HG03103 (cell line): ENCODE measurements at regions not wholly inside any gene's neighbourhood (a gene's known extent, or its start where the extent isn't known, plus 50 kb on each side); places are given as distances from the start of the nearest gene placed in this dataset.

Source experiments
- ATAC-seq: cut with Tn5 transposase; IDR thresholded peaks from one replicate; pipeline ENCODE4 v1.9.1; 2021; ENCODE audit warnings: low read depth; ENCODE audit not compliant: unreplicated experiment

DNA sequence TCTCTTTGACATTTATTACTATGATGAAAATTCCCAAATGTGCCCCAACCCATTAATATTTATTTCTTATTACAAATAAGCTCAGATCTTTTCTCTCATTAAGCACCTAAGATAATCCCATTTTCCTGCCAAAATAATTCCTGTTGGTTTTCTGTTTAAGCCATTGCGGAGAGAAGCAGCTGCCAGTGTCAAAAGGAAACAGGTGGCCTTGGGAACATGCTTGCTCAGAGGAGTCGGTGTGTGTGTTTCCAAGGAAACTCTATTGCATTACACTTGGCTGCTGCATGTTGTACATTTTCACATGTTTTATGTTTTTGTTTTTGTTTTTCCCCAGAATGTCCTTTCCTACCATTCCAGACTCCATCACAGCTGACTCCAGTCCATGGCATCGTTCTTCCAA is 56.4 kb downstream of the CD24 start:
- ATAC-seq: no peak

DNA sequence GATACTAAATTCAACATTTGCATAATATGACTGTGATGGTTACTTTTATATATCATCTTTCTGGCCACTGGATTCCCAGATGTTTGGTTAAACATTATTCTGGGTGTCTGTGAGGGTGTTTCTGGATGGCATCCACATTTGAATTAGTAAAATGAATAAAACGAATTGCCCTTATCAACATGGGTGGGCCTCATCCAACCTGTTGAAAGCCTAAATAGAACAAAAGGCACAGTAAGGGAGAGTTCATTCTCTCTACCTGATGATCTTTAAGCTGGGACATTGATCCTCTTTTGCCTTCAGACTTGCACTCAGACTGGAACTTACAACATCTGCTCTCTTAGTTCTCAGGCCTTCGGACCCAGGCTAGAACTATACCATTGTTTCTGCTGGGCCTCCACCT is 57.6 kb downstream of the CD24 start:
- ATAC-seq: no peak

DNA sequence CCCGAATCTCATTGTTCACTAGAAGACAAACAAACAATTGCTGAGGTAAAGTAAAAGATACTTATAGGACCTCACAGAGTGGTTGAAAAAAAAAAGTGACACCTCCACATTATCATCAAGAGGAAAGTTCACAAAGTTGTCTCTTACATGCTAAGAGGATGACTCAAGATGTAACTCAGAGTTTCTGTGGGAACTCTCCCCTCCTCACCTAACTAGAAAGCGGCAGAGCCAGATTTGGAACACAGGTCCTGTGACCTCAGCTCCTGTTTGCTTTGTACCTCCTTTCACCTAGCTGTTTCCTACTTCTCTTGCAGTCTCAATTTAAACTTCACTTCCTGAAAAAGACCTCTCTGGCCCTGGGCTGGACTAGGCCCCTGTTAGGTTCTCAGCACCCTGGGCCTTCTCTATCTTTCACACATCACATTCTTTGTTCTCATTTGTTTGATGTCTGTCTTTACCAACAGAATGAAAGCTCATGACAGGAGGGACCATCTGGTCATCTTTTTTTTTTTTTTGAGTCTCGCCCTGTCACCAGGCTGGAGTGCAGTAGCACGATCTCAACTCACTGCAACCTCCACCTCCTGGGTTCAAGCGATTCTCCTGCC is 60.8 kb downstream of the CD24 start:
- ATAC-seq: no peak

DNA sequence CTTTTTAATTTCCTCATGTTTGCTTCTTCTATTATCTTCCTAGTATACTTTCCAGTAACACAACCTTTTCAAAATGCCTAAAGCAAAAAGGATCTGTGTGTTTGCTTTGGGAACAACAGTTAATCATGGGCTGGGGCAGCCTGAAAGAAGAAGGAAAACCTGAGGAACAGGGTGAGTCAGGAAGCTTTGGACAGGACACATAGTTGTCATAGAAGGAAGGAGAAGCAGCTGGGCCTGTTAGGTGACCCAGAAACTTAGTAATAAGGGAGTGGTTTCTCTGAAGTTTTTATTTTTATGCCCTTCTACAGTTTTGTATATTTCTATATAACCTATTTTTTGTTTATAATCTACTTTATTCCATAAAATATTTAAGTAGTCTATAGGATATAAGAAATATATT is 61.4 kb downstream of the CD24 start:
- no peak for ATAC-seq

DNA sequence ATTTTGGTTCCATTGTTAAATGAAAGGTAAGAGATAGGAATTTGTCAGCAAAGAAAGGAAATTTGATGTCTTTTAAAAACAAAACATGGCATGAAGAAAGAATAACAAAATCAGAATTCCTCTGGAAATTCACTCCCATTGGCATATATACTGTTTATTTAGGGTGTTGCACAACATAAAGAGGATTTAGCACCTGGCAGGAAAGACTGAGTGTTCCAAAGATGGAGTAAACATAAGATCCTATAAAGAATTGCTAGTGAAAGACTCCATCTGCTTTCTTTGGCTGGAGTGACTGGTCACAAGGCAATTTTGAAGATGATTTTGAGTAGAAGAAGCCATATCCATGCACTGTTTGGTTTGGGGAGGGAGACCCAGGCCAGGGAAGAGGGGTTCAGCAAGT is 62.4 kb downstream of the CD24 start:
- ATAC-seq: no peak

DNA sequence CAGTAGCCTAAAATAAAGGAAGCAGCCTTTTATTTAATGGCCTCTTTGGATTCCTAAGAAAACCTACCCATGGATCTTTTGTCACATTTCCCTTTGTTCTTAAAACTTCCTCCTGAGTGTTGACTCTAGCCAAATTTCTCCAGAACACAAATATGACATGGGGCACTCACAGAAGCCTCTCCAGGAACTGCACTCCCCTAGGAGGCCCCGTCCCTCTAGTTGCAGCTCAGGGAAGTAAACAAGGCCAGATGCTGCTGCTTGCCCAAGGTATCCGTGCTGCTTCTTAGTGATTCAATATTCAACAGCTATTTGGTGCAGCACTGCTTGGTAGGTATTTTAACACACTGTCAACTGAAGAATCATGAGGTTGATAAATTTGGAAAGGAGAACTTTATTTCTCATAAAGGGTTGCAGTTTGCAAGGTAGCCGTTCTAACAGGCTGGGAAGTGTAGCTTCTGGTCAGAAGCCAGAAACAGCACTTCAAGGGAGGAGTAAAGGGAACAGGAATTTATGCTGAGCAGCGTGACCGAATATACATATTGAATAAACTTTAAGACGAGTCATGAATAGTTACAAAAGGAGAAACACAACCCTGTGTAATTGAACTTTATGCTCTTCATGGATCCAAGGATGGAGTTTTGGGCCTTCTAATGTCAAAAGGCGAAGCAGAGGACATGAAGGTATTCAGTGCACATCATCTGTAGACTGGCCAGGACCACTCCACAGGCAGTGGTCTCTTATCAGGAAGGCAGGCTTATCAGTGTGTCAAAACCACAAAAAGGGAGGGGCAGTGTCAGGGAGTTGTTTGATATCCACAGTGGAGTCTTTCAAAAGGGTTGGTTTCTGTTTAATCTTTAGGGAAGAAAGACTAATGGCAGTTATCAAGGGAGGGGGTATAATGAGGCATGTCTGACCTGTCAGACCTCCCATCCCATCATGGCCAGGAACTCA is 63.3 kb downstream of the CD24 start:
- ATAC-seq: no peak

DNA sequence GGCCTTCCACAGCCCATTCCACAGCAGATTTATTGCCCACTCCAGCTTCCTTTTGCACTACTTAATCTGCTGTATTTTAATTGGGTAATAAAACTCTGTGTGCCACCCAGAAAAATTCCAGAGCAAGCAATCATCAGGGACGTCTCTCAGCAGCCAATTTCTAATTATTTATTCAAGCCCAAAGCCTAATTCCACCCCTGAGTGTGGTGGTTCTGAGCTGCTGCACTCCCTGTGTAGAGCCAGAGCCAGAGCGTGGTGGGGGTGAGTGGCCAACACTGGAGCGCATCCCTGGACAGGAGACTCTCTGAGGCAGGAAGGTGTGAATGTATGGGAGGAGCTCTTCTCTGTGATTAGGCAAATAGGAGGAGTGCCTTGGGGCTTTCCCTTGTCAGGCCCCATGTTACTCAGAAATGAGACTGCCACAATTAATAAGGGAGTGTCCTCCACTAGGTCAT is 66.1 kb downstream of the CD24 start:
- ATAC-seq: no peak

DNA sequence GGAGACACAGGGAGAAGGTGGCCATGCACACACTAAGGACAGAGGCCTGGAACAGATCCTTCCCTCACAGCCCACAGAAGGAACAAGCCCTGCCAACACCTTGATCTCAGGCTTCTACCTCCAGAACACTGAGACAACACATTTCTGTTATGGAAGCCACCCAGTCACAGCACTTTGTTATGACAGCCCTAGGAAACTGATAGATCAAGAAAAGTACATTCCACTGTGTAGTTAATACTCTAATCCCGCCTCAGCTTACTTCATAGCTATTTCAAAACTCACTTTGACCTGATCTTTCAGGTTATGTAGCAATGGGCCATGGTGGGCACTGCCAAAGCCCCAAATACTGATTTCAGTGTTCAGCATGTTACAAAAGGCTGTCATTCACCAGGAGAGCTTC is 66.8 kb downstream of the CD24 start:
- ATAC-seq: no peak

DNA sequence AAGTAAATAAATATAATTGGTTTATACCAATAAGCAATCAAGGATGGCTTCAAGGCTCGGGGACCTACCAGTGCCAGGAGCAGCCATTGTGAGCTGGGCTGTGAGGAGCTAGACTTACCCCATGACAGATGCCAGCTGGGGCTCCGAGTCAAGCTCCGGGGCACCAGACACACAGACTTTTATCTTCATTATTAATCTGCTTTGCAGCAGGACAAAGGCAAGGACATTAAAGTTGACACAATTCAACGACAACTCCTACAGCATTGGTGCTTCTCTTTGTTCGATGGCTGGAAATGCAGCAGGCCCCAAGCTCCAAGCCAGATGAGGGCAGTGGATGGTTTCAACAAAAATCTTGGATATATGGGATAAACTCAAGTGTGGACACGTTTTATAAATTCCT is 68.3 kb downstream of the CD24 start:
- ATAC-seq: no peak

DNA sequence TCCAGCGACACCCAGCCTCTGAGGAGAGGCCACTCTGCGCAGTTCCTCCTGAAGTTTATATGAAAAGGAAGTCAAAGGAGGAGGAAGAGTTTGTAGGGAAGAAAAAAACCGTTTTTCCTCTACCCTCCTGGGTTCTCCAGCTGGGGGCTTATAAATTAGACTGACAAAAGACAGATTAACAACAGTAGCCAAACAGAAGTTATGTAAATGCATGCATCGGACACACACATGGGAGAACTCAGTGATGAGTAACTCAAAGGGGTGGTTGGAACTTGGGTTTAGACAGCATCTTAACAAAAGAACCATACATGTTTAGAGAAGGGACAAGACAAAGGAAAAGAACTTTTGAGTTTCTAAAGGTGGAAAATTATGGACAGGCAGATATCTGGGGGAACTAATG is 71.2 kb downstream of the CD24 start:
- ATAC-seq: no peak

DNA sequence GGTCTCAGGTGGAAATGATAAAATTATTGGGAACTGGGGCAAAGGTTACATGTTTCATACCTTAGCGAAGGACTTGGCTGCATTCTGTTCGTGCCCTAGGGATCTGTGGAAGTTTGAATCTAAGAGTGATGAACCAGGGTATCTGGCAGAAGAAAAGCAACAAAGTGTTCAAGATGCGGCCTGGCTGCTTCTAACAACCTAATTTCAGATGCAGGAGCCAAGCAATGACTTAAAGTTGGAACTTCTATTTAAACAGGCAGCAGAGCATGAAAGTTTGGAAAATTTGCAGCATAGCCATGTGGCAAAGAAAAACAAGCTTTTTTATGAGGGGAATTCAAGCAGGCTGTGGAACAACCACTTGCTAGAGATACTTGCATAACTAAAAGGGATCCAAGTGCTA is 73.5 kb downstream of the CD24 start:
- ATAC-seq: no peak

DNA sequence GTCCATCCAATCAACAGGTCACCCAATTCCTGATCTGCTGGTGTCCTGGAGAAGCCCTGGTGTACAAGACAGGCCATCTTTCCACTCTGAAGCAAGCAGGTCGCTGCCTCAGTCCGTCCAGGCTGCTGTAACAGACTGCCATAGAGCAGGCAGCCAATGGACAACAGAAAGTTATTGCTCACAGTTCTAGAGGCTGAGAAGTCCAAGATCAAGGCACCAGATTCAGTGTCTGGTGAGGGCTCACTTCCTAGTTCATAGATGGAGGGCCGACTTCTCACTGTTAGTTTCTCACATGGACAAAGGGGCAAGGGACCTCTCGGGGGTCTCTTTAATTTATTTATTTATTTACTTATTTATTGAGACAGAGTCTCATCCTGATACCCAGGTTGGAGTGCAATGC is 74.8 kb downstream of the CD24 start:
- ATAC-seq: no peak

DNA sequence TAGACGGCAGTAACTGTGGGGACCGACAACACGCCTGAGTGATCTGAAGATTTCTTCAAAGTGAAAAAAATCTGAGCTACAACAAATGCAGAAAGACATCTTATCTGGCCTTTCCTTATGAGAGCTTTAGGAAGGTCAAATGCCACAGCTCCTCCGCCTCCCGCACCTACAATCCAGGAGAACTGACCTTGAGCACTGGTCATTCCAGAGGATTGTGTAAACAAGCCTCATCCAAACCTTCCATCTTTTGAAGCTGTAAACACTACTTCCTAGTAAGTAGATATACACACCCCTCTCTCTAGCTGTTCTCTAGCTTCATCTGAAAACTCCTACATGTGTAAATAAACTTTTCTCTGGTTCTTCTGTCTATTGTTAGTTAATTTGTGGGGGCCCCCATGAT is 76.9 kb downstream of the CD24 start:
- ATAC-seq: no peak

DNA sequence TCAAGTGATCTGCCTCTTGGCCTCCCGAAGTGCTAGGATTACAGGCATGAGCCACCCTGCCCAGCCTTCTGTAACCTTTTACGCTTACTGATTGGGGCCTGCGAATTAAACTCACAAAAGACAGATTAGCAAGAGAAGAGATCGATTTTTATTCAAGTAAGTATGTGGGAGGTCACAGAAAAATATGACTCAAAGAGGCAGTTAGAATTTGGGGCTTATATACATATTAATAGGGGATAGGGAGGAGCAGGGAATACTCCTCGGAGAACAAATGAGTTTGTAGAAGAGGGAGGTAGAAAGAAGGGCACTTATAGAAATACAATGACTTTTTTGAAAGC is 78.9 kb downstream of the CD24 start:
- ATAC-seq: no peak

DNA sequence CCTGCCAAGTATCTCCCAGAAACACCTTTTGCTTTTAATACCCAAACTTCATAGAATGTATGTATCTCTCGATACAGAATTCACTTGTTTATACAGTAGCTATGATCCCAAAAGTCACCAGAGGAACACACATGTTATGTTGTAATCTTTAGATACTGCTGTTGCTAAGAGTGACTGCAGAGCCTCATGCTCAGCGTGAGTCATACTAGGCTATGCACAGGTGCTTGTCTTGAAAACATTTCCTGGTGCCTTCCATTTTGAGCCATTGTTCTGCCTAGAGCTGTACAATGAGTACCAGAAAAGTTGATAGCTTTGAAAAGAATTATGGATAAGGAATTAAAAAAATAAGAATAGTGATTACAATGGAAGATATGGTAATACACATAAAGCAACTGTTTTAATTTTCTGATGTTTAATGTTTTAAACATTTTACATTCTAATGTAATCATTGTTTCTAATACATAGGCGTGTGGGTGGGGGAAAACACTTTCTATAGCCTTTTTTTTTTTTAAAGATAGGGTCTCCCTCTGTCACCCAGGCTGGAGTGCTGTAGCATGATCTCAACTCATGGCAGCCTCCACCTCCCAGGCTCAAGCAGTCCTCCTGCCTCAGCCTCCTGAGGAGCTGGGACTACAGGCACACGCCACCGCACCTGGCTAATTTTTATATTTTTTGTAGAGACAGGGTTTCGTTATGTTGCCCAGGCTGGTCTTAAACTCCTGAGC is 79.4 kb downstream of the CD24 start:
- ATAC-seq: no peak

DNA sequence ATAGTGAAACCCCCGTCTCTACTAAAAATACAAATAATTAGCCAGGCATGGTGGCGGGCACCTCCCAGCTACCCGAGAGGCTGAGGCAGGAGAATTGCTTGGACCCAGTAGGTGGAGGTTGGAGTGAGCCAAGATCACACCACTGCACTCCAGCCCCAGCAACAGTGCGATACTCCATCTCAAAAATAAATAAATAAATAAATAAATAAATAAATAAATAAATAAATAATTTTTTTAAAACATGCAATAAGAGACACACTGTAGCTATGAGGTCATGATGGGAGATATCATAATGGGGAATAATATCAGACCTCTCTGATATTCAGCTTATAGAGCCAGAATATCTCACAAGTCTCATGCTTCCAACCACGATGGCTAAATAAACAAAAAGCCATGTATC is 82.3 kb downstream of the CD24 start:
- ATAC-seq: no peak

DNA sequence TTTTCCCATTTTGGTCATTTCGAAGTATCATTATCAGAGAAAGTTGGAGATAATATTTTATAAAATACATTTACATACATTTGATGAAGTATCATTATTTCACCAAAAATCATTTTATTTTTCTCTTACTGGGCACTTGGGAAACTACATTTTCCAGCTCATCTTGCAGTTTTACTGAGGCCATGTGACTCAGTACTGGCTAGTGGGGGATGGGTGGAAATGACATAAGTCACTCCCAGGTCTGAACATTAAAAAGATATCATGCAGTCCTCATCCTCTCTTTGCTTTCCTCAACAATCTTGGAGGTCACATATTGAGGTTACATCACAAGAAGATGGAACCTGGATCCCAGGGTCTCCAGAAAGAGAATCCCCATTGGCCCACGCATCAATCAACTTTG is 84.1 kb downstream of the CD24 start:
- ATAC-seq: no peak

DNA sequence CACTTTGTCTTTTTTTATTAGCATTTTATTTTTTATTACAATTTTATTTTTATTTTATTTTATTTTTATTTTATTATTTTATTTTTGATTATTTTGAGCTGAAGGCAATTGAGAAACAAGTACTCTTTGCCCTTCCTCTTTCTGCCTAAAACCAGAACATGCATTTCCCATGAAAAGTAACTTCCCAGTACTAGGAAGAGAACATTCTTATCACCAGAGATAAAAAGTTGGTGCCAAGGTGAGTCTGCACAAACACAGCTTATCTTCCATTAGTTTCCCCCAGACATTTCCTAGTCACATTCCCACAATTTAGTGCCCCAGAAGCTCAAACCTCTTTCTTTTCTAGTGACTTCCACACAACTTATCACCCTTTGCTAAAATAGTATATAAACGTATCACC is 84.8 kb downstream of the CD24 start:
- no peak for ATAC-seq

DNA sequence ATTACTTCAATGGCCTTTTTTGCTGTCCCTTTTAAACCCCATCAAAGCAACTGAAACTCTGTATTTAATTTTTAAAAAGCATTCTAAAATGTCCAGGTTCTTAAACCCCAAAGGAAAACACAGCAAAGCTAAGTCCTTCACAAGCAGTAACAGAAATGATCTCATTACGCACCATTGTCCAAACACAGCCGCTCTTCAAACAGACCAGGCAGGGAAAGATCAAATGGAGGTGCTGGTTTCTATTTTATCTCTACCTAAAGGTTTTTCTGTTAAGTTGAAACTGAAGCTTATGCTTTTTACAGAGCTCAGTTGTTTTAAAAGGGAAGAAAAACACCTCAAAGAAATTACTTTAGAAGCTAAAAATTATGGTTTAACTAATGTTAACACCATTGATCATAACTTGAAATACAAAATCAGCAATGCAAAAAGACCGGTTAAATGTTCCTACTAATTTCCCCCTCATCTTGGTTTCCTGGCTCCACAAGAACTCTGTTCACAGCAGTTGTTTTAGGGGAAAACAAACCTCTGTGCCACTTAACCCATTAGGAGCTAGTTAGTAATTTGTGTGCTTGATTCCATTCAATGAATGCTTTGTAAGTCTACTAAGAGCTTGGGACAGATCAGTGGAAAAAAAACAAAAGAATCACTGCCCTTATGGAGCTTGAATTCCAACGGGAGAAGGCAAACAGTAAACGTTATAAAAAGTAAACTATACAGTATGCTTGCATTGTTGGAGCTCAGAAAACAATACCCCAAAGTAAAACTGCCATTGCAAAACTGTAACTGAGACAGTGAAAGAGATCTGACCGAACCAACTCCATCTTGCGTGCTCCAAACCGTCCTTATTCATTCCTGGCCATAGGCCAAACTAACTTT is 87.4 kb downstream of the CD24 start:
- no peak for ATAC-seq

DNA sequence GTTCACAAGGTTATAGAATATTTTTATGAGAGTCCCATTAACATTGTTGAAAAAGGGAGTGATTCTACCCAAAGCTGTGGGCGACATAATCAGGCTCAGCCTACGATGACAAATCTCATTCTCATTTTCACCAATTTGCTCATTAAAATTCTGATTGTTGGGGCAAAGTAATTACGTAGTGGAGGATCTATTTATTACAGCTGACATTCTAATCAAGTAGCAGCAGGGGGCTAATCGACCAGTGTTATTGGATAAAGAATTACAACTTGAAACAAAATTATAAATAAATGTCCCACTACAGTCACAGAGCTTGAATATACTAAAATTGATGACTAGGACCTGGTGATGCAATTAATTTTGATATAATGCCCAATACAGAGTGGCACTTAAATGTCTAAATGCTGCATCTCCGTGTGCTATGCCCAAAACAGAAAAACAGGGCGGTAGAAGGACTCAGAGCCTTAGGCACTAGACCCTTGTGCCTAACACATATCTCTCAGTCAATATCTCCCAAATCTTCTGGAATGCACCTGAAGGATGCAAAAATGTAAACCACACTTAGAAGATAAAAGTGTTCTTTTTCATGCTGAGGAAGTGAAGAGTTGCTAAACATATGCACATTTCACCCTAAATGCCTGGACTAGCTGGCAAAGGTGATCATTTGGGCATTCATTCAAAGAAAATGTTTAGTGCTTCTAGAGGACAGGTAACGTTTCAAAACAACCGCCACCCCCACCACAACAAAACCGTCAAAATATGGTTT is 88.3 kb downstream of the CD24 start:
- no peak for ATAC-seq
